ENCODE measurements at regions not wholly inside any gene's neighbourhood (a gene's known extent, or its start where the extent isn't known, plus 50 kb on each side); places are given as distances from the start of the nearest gene placed in this dataset.

GRCh38 chr18:64207820-64208219 lies 58.9 kb upstream of the LINC00305 start:
- no peak for TF ChIP-seq CTCF (conservative IDR thresholded peaks at IDR 0.05 in 1 of 2, IDR thresholded peaks at IDR 0.05 in 1 of 2; ENCODE audit: low read depth in 1 of 2, low read length in 2 of 2)
- TF ChIP-seq EZH2 (IDR thresholded peaks at IDR 0.05; ENCODE audit: low read length, missing control alignments), result no peak

Measured in fibroblast of lung (primary cell).